ENCODE measurements at regions not wholly inside any gene's neighbourhood (a gene's known extent, or its start where the extent isn't known, plus 50 kb on each side); places are given as distances from the start of the nearest gene placed in this dataset.

- no peak for TF ChIP-seq GATA3 (IDR thresholded peaks at IDR 0.05; ENCODE audit: low read depth, low read length)
- no peak for TF ChIP-seq GATA2 (IDR thresholded peaks at IDR 0.05; ENCODE audit: low read depth, low read length)
Observed at GRCh38 chr15:38186507-38186906, 66.1 kb upstream of the SPRED1 start.

- TF ChIP-seq GATA2 (IDR thresholded peaks at IDR 0.05; ENCODE audit: low read depth, low read length): no peak
- TF ChIP-seq GATA3 (IDR thresholded peaks at IDR 0.05; ENCODE audit: low read depth, low read length): no peak
Observed at GRCh38 chr15:38187630-38188313, 64.9 kb upstream of the SPRED1 start.

- TF ChIP-seq GATA2 (IDR thresholded peaks at IDR 0.05; ENCODE audit: low read depth, low read length): no peak
- no peak for TF ChIP-seq GATA3 (IDR thresholded peaks at IDR 0.05; ENCODE audit: low read depth, low read length)
Observed at GRCh38 chr15:38189671-38190295, 62.9 kb upstream of the SPRED1 start.

GRCh38 chr15:38190501-38190900, 62.1 kb upstream of the SPRED1 start:
- no peak for TF ChIP-seq GATA2 (IDR thresholded peaks at IDR 0.05; ENCODE audit: low read depth, low read length)
- TF ChIP-seq GATA3 (IDR thresholded peaks at IDR 0.05; ENCODE audit: low read depth, low read length): no peak

GRCh38 chr15:38192496-38192895, 60.1 kb upstream of the SPRED1 start:
- no peak for TF ChIP-seq GATA3 (IDR thresholded peaks at IDR 0.05; ENCODE audit: low read depth, low read length)
- no peak for TF ChIP-seq GATA2 (IDR thresholded peaks at IDR 0.05; ENCODE audit: low read depth, low read length)

GRCh38 chr15:38193496-38193895, 59.1 kb upstream of the SPRED1 start:
- TF ChIP-seq GATA3 (IDR thresholded peaks at IDR 0.05; ENCODE audit: low read depth, low read length) (no peak), GATA2 (IDR thresholded peaks at IDR 0.05; ENCODE audit: low read depth, low read length) (no peak)

- TF ChIP-seq GATA2 (IDR thresholded peaks at IDR 0.05; ENCODE audit: low read depth, low read length): no peak
- TF ChIP-seq GATA3 (IDR thresholded peaks at IDR 0.05; ENCODE audit: low read depth, low read length): no peak
Observed at GRCh38 chr15:38195191-38195901, 57.3 kb upstream of the SPRED1 start.

- TF ChIP-seq GATA3 (IDR thresholded peaks at IDR 0.05; ENCODE audit: low read depth, low read length): no peak
- TF ChIP-seq GATA2 (IDR thresholded peaks at IDR 0.05; ENCODE audit: low read depth, low read length): no peak
Observed at GRCh38 chr15:38196076-38196475, 56.6 kb upstream of the SPRED1 start.

GRCh38 chr15:38197553-38197952, 55.1 kb upstream of the SPRED1 start:
- no peak for TF ChIP-seq GATA3 (IDR thresholded peaks at IDR 0.05; ENCODE audit: low read depth, low read length)
- no peak for TF ChIP-seq GATA2 (IDR thresholded peaks at IDR 0.05; ENCODE audit: low read depth, low read length)

GRCh38 chr15:38201714-38202113, 50.9 kb upstream of the SPRED1 start:
- TF ChIP-seq GATA2 (IDR thresholded peaks at IDR 0.05; ENCODE audit: low read depth, low read length) (no peak), GATA3 (IDR thresholded peaks at IDR 0.05; ENCODE audit: low read depth, low read length) (no peak)

- no peak for TF ChIP-seq GATA2 (IDR thresholded peaks at IDR 0.05; ENCODE audit: low read depth, low read length)
- TF ChIP-seq GATA3 (IDR thresholded peaks at IDR 0.05; ENCODE audit: low read depth, low read length): no peak
Observed at GRCh38 chr15:38202361-38202760, 50.3 kb upstream of the SPRED1 start.
